ENCODE measurements at regions not wholly inside any gene's neighbourhood (a gene's known extent, or its start where the extent isn't known, plus 50 kb on each side); places are given as distances from the start of the nearest gene placed in this dataset.

DNA sequence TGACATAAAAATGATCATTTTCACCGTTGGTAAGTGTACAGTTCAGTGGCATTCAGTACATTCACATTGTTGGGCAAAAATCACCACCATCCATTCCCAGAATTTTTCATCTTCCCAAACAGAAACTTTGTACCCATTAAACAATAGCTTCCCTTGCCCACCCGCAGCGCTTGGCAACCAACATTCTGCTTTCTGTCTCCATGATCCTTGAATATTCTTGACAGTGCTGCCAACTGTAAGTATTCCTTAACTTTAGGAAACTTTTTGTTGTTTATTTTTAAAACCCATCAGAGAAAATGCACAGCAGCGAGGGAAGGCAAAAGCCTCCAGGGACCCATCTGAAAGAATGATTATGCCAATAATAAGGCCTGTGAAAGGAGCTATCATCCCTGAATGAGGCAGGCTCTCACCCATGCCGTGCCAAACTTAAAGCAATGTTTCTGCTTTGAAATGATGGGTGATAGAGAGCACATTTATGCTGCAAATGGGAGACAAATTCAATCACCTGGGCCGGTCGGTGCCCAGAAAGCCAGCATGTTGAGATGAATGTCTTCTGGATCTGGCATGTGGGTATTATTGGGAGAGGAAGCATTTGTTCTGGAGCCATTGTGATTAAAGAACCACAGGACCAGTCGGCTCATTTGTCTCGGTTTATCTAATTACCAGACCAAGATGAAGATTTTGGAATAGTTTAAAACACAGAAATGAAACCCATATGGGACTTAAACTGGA, 202.1 kb upstream of the NPVF start:
- TF ChIP-seq, protein P1, sequence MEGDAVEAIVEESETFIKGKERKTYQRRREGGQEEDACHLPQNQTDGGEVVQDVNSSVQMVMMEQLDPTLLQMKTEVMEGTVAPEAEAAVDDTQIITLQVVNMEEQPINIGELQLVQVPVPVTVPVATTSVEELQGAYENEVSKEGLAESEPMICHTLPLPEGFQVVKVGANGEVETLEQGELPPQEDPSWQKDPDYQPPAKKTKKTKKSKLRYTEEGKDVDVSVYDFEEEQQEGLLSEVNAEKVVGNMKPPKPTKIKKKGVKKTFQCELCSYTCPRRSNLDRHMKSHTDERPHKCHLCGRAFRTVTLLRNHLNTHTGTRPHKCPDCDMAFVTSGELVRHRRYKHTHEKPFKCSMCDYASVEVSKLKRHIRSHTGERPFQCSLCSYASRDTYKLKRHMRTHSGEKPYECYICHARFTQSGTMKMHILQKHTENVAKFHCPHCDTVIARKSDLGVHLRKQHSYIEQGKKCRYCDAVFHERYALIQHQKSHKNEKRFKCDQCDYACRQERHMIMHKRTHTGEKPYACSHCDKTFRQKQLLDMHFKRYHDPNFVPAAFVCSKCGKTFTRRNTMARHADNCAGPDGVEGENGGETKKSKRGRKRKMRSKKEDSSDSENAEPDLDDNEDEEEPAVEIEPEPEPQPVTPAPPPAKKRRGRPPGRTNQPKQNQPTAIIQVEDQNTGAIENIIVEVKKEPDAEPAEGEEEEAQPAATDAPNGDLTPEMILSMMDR (conservative IDR thresholded peaks at IDR 0.05 in 1 of 2, IDR thresholded peaks at IDR 0.05 in 1 of 2; ENCODE audit: extremely low read depth in 1 of 2, insufficient read depth in 1 of 2, low read depth in 1 of 2, low read length in 2 of 2): no peak
- no peak for TF ChIP-seq EZH2 (IDR thresholded peaks at IDR 0.05; ENCODE audit: borderline replicate concordance, low read length)
